Ovary (tissue), 3 donors: ENCODE measurements at regions not wholly inside any gene's neighbourhood (a gene's known extent, or its start where the extent isn't known, plus 50 kb on each side); places are given as distances from the start of the nearest gene placed in this dataset.

Source experiments
- EP300 ChIP-seq: sonication (generic); formaldehyde crosslinking; IDR thresholded peaks from one replicate; pipeline ENCODE4 v1.6.1; 2017; ENCODE audit warnings: antibody characterized with exemption
- POLR2A ChIP-seq: fragments of 450-650 bp; IDR thresholded peaks from one replicate; pipeline ENCODE4 v1.6.1; 2017; ENCODE audit warnings: antibody characterized with exemption, mild to moderate bottlenecking, moderate library complexity
- TF ChIP-seq, protein P1 (sequence below), 3 donors: fragments of 450-650 bp in 2 of 3; fragments of 200-600 bp in 1 of 3; IDR thresholded peaks; one replicate each; pipeline versions ENCODE4 v1.5.1 to v1.8.0; 2016 to 2022; ENCODE audit warnings: antibody characterized with exemption in 3 of 3, mild to moderate bottlenecking in 1 of 3
- donor health status: DM: no; HTN: no; CAD: no.

GRCh38 chr6:139721954-139722353 is 347.5 kb upstream of the CITED2 start:
- TF ChIP-seq POLR2A (no peak), EP300 (no peak)
- TF ChIP-seq, protein P1, sequence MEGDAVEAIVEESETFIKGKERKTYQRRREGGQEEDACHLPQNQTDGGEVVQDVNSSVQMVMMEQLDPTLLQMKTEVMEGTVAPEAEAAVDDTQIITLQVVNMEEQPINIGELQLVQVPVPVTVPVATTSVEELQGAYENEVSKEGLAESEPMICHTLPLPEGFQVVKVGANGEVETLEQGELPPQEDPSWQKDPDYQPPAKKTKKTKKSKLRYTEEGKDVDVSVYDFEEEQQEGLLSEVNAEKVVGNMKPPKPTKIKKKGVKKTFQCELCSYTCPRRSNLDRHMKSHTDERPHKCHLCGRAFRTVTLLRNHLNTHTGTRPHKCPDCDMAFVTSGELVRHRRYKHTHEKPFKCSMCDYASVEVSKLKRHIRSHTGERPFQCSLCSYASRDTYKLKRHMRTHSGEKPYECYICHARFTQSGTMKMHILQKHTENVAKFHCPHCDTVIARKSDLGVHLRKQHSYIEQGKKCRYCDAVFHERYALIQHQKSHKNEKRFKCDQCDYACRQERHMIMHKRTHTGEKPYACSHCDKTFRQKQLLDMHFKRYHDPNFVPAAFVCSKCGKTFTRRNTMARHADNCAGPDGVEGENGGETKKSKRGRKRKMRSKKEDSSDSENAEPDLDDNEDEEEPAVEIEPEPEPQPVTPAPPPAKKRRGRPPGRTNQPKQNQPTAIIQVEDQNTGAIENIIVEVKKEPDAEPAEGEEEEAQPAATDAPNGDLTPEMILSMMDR (IDR thresholded peaks at IDR 0.05), result no peak
